ENCODE measurements at regions not wholly inside any gene's neighbourhood (a gene's known extent, or its start where the extent isn't known, plus 50 kb on each side); places are given as distances from the start of the nearest gene placed in this dataset.

DNA sequence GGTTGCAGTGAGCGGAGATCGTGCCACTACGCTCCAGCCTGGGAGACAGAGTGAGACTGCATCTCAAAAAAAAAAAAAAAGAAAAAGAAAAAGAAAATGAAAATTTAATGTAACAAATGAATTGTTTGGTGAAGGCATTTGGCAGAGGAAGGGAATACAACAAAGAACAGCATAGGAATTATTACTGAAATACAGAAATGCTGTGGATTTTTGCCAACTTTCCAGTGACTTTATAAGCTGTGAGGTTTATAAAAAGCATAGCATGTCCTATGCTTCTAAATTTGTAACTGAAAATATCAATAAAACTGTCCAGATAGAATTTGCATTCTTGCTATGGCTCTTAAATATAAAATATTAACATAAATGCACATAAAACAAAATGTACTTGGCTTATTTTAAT is 112.9 kb upstream of the IRS2 start:
- Histone ChIP-seq H3K79me2 (ENCODE audit: control insufficient read depth, insufficient read depth, low read length) (no peaks in the 10 kb centered on the region), H4K20me1 (replicated peaks; ENCODE audit: control insufficient read depth, insufficient read depth, low read length) (no peaks in the 10 kb centered on the region), H3K4me1 (replicated peaks in 1 of 2; ENCODE audit: control insufficient read depth in 2 of 2, insufficient read depth in 2 of 2, low read length in 2 of 2) (no peaks in the 10 kb centered on the region), H3K36me3 (ENCODE audit: control insufficient read depth, insufficient read depth, low read length) (no peaks in the 10 kb centered on the region), H3K9me3 (replicated peaks; ENCODE audit: control insufficient read depth, insufficient read depth, low read depth, low read length) (no peaks in the 10 kb centered on the region), H2AFZ (ENCODE audit: low read depth, low read length) (no peak overlapping the region), H3K9ac (ENCODE audit: insufficient read depth in 1 of 2, low read depth in 2 of 2, low read length in 2 of 2) (no peak overlapping the region), H3K9me1 (ENCODE audit: control insufficient read depth, insufficient read depth, low read length) (no peaks in the 10 kb centered on the region), H3K27ac (ENCODE audit: extremely low read depth, low read depth, low read length) (no peak overlapping the region), H3K27me3 (ENCODE audit: control insufficient read depth in 2 of 2, insufficient read depth in 2 of 2, low read length in 2 of 2) (no peaks in the 10 kb centered on the region), H3K4me2 (ENCODE audit: insufficient read depth, low read length) (no peak overlapping the region), H3K4me3 (no peak overlapping the region)
- ChIA-PET CTCF (ENCODE audit: low intra/inter-chr PET ratio) (no interaction called here), POLR2A (no interaction called here)
- WGBS (ENCODE audit: insufficient coverage, low coverage, missing lambda C conversion rate): no CpG with 5 or more reads among the region's 3 CpGs
- no peak for FAIRE-seq
- no peak for TF ChIP-seq ZNF140 (CRISPR knock-in tag; IDR thresholded peaks at IDR 0.05)
- no peak for TF ChIP-seq CBX5 (IDR thresholded peaks at IDR 0.05; ENCODE audit: borderline replicate concordance, low read depth)
- no peak for TF ChIP-seq CCNT2 (IDR thresholded peaks at IDR 0.05; ENCODE audit: borderline replicate concordance, extremely low read depth, insufficient read length, low read depth, low read length)
- TF ChIP-seq SMAD2 (IDR thresholded peaks at IDR 0.05; ENCODE audit: low read depth, low read length): no peak
- no peak for TF ChIP-seq SRSF7 (optimal IDR thresholded peaks at IDR 0.05; ENCODE audit: low read depth, low read length)
- no peak for TF ChIP-seq KAT8 (IDR thresholded peaks at IDR 0.05; ENCODE audit: low read depth)
- TF ChIP-seq HLTF (IDR thresholded peaks at IDR 0.05): no peak
- TF ChIP-seq COPS2 (conservative IDR thresholded peaks at IDR 0.05): no peak
- TF ChIP-seq OTX1 (CRISPR knock-in tag; IDR thresholded peaks at IDR 0.05): no peak
- TF ChIP-seq, protein P1, sequence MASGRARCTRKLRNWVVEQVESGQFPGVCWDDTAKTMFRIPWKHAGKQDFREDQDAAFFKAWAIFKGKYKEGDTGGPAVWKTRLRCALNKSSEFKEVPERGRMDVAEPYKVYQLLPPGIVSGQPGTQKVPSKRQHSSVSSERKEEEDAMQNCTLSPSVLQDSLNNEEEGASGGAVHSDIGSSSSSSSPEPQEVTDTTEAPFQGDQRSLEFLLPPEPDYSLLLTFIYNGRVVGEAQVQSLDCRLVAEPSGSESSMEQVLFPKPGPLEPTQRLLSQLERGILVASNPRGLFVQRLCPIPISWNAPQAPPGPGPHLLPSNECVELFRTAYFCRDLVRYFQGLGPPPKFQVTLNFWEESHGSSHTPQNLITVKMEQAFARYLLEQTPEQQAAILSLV (tag; IDR thresholded peaks at IDR 0.05): no peak
- TF ChIP-seq FOXM1 (IDR thresholded peaks at IDR 0.05; ENCODE audit: low read depth): no peak
- no peak for TF ChIP-seq FOXM1 (CRISPR knock-in tag; IDR thresholded peaks at IDR 0.05; ENCODE audit: low read depth)
- no peak for TF ChIP-seq ZNF780A (CRISPR knock-in tag; IDR thresholded peaks at IDR 0.05)
- no peak for TF ChIP-seq HDAC6 (IDR thresholded peaks at IDR 0.05; ENCODE audit: low read depth, low read length)
- intact Hi-C loops (cut with micrococcal nuclease): no loop called here
- no peak for DNase-seq (ENCODE audit: extremely low read depth in 1 of 4, low spot score in 3 of 4)
- in situ Hi-C loops (cut with MboI): no loop called here
- no TSS peak for BruUV-seq (replicated peaks)
- ATAC-seq: no peak
